ENCODE measurements at regions not wholly inside any gene's neighbourhood (a gene's known extent, or its start where the extent isn't known, plus 50 kb on each side); places are given as distances from the start of the nearest gene placed in this dataset.

- TF ChIP-seq EP300 (IDR thresholded peaks at IDR 0.05) (no peak), CTCF (IDR thresholded peaks at IDR 0.05) (no peak), POLR2A (IDR thresholded peaks at IDR 0.05) (no peak)
Observed at GRCh38 chr12:116629480-116629879, 70.3 kb downstream of the MAP1LC3B2 start.

Measured in upper lobe of left lung (tissue), 4 donors.